H9 (cell line): ENCODE measurements at regions not wholly inside any gene's neighbourhood (a gene's known extent, or its start where the extent isn't known, plus 50 kb on each side); places are given as distances from the start of the nearest gene placed in this dataset.

ENCODE experiments used
- DNase-seq: peaks from one replicate; pipeline ENCODE4 v3.0.0-alpha.2; 2017
- H2AFZ ChIP-seq: one replicate; pipeline ENCODE4 v1.6.1; 2013; ENCODE audit warnings: mild to moderate bottlenecking, low read length, control low read depth, moderate library complexity
- H2AK5ac ChIP-seq: 2 replicates; pipeline ENCODE4 v1.6.1; 2013; ENCODE audit warnings: low read length, control low read depth, mixed read lengths; ENCODE audit not compliant: insufficient read length
- H2BK120ac ChIP-seq: one replicate; pipeline ENCODE4 v1.6.1; 2013; ENCODE audit warnings: low read depth, mild to moderate bottlenecking, low read length, control low read depth, inconsistent platforms; ENCODE audit not compliant: poor library complexity, severe bottlenecking
- H2BK12ac ChIP-seq: 2 replicates; pipeline ENCODE4 v1.6.1; 2013; ENCODE audit warnings: low read length, control low read depth, mixed read lengths, low read depth; ENCODE audit not compliant: insufficient read length
- H2BK15ac ChIP-seq: 2 replicates; pipeline ENCODE4 v1.6.1; 2013; ENCODE audit warnings: low read depth, low read length, control low read depth
- H2BK20ac ChIP-seq: one replicate; pipeline ENCODE4 v1.6.1; 2013; ENCODE audit warnings: low read depth, mild to moderate bottlenecking, low read length, control low read depth, inconsistent platforms; ENCODE audit not compliant: poor library complexity, severe bottlenecking
- H2BK5ac ChIP-seq: 2 replicates; pipeline ENCODE4 v1.6.1; 2013; ENCODE audit warnings: low read length, control low read depth, mixed read lengths; ENCODE audit not compliant: insufficient read length
- H3K14ac ChIP-seq: 2 replicates; pipeline ENCODE4 v1.6.1; 2013; ENCODE audit warnings: low read length, control low read depth; ENCODE audit not compliant: insufficient read depth
- H3K18ac ChIP-seq: 2 replicates; pipeline ENCODE4 v1.6.1; 2013; ENCODE audit warnings: low read depth, mild to moderate bottlenecking, mixed read lengths, low read length, control low read depth; ENCODE audit not compliant: insufficient read length
- H3K23ac ChIP-seq: 2 replicates; pipeline ENCODE4 v1.6.1; 2013; ENCODE audit warnings: low read length, control low read depth, mixed read lengths, low read depth; ENCODE audit not compliant: insufficient read length
- H3K23me2 ChIP-seq: 2 replicates; pipeline ENCODE4 v1.6.1; 2013; ENCODE audit warnings: low read depth, mild to moderate bottlenecking, mixed read lengths, low read length, control low read depth; ENCODE audit not compliant: insufficient read length, poor library complexity, severe bottlenecking
- H3K27ac ChIP-seq: 2 replicates; pipeline ENCODE4 v1.5.1; 2013; ENCODE audit warnings: low read length, control low read depth, mixed read lengths, low read depth; ENCODE audit not compliant: insufficient read length
- H3K27me3 ChIP-seq: 2 replicates; pipeline ENCODE4 v1.6.1; 2013; ENCODE audit warnings: low read length, control low read depth, inconsistent platforms; ENCODE audit not compliant: insufficient read depth
- H3K4ac ChIP-seq: 2 replicates; pipeline ENCODE4 v1.6.1; 2013; ENCODE audit warnings: low read depth, mild to moderate bottlenecking, control low read depth, inconsistent platforms, low read length, moderate library complexity
- H3K4me1 ChIP-seq: 2 replicates; pipeline ENCODE4 v1.6.1; 2013; ENCODE audit warnings: low read length, control low read depth, inconsistent platforms; ENCODE audit not compliant: insufficient read depth
- H3K4me2 ChIP-seq: 2 replicates; pipeline ENCODE4 v1.6.1; 2013; ENCODE audit warnings: low read length, control low read depth, mixed read lengths; ENCODE audit not compliant: insufficient read length, insufficient read depth
- H3K56ac ChIP-seq: 2 replicates; pipeline ENCODE4 v1.6.1; 2013; ENCODE audit warnings: low read depth, mild to moderate bottlenecking, mixed read lengths, low read length, control low read depth; ENCODE audit not compliant: insufficient read length
- H3K79me1 ChIP-seq: 2 replicates; pipeline ENCODE4 v1.6.1; 2013; ENCODE audit warnings: low read depth, mild to moderate bottlenecking, moderate library complexity, low read length, control low read depth, inconsistent platforms; ENCODE audit not compliant: insufficient read depth, poor library complexity, severe bottlenecking
- H3K79me2 ChIP-seq: 2 replicates; pipeline ENCODE4 v1.6.1; 2013; ENCODE audit warnings: low read length, control low read depth, inconsistent platforms; ENCODE audit not compliant: insufficient read depth
- H3K9ac ChIP-seq: 2 replicates; pipeline ENCODE4 v1.6.1; 2013; ENCODE audit warnings: low read length, control low read depth, mixed read lengths; ENCODE audit not compliant: insufficient read length; ENCODE audit errors: extremely low read depth
- H3K9me3 ChIP-seq: one replicate; pipeline ENCODE4 v1.6.1; 2013; ENCODE audit warnings: low read depth, low read length, inconsistent platforms; ENCODE audit not compliant: control insufficient read depth
- H3T11ph ChIP-seq: one replicate; pipeline ENCODE4 v1.6.1; 2013; ENCODE audit warnings: mild to moderate bottlenecking, low read length, control low read depth, inconsistent platforms
- H4K20me1 ChIP-seq: one replicate; pipeline ENCODE4 v1.6.1; 2013; ENCODE audit not compliant: control insufficient read depth, insufficient read length, insufficient read depth
- H4K5ac ChIP-seq: 2 replicates; pipeline ENCODE4 v1.6.1; 2013; ENCODE audit warnings: low read depth, mild to moderate bottlenecking, mixed read lengths, low read length, control low read depth; ENCODE audit not compliant: insufficient read length
- H4K8ac ChIP-seq: replicated peaks from 2 replicates; pipeline ENCODE4 v1.6.1; 2013; ENCODE audit warnings: low read length, control low read depth, mixed read lengths, low read depth; ENCODE audit not compliant: insufficient read length
- H4K91ac ChIP-seq: 2 replicates; pipeline ENCODE4 v1.6.1; 2013; ENCODE audit warnings: low read depth, mild to moderate bottlenecking, moderate library complexity, mixed read lengths, low read length, control low read depth; ENCODE audit not compliant: insufficient read length
- H3K27ac Mint-ChIP-seq, 3 experiments: 2 replicates in 2 of 3; 3 replicates in 1 of 3; pipeline ENCODE4 v1.8.0; 2020 to 2021; ENCODE audit warnings: mixed read lengths in 3 of 3, mild to moderate bottlenecking in 1 of 3, moderate library complexity in 1 of 3
- H3K27me3 Mint-ChIP-seq: 2 replicates; pipeline ENCODE4 v1.8.0; 2021; ENCODE audit warnings: low read depth, mild to moderate bottlenecking, moderate library complexity, mixed read lengths
- H3K36me3 Mint-ChIP-seq, 3 experiments: 2 replicates in 2 of 3; 3 replicates in 1 of 3; pipeline ENCODE4 v1.8.0; 2020 to 2021; ENCODE audit warnings: low read depth in 3 of 3, mixed read lengths in 3 of 3; ENCODE audit not compliant: insufficient read depth in 1 of 3
- H3K4me1 Mint-ChIP-seq, 2 experiments: 2 replicates each; pipeline ENCODE4 v1.8.0; 2020; ENCODE audit warnings: mixed read lengths in 2 of 2
- H3K4me3 Mint-ChIP-seq, 2 experiments: 2 replicates in 1 of 2; 3 replicates in 1 of 2; pipeline ENCODE4 v1.8.0; 2020 to 2021; ENCODE audit warnings: mild to moderate bottlenecking in 2 of 2, mixed read lengths in 2 of 2, moderate library complexity in 1 of 2
- H3K9me3 Mint-ChIP-seq, 2 experiments: 2 replicates in 1 of 2; 3 replicates in 1 of 2; pipeline ENCODE4 v1.8.0; 2020; ENCODE audit warnings: mild to moderate bottlenecking in 2 of 2, mixed read lengths in 2 of 2, moderate library complexity in 1 of 2
- CTCF ChIP-seq: fragments of 200-600 bp; sonication (generic); conservative IDR thresholded peaks from 3 replicates; pipeline ENCODE4 v1.8.0; 2021; ENCODE audit warnings: antibody characterized with exemption, mild to moderate bottlenecking
- WGBS: extraction: QIAGEN DNeasy Blood & Tissue Kit; methylation state at CpG from one replicate; pipeline ENCODE4 v1.1.7; 2013; ENCODE audit warnings: missing lambda C conversion rate, low lambda C conversion rate, mixed read lengths; ENCODE audit not compliant: insufficient read length; ENCODE audit errors: extremely low coverage; 5-methylcytosine and 5-hydroxymethylcytosine counted together

- H2AK5ac ChIP-seq: no peak overlapping the region
- H4K91ac ChIP-seq: no peak overlapping the region
- no peak overlapping the region for H2BK120ac ChIP-seq
- H2BK15ac ChIP-seq: no peak overlapping the region
- WGBS: no CpG with 5 or more reads among the region's 2 CpGs
- H3K56ac ChIP-seq: no peak overlapping the region
- H2AFZ ChIP-seq: no peak overlapping the region
- H3K14ac ChIP-seq: no peak overlapping the region
- no peak overlapping the region for H3T11ph ChIP-seq
- H3K27me3 ChIP-seq: no peaks in the 10 kb centered on the region
- no peak overlapping the region for H3K9ac ChIP-seq
- Mint-ChIP-seq H3K9me3 (peaks cover 4 to 11% of the 10 kb centered on the region in 2 experiments; a peak in 4 of 5 replicates), H3K4me1 (peaks cover 2 to 4% of the 10 kb centered on the region in 2 experiments; a peak in 3 of 4 replicates), H3K27ac (no peak overlapping the region), H3K4me3 (no peak overlapping the region), H3K27me3 (no peaks in the 10 kb centered on the region; the same call in 1 of the 2 replicates), H3K36me3 (no peaks in the 10 kb centered on the region; a peak in 1 of 7 replicates)
- H3K27ac ChIP-seq: no peak overlapping the region
- H4K20me1 ChIP-seq: no peaks in the 10 kb centered on the region
- H3K18ac ChIP-seq: no peak overlapping the region
- H3K23me2 ChIP-seq: no peaks in the 10 kb centered on the region
- no peak overlapping the region for H4K5ac ChIP-seq
- no peak overlapping the region for H3K4ac ChIP-seq
- TF ChIP-seq CTCF: no peak
- H3K79me1 ChIP-seq: no peaks in the 10 kb centered on the region
- DNase-seq: no peak
- H3K79me2 ChIP-seq: no peaks in the 10 kb centered on the region
- no peak overlapping the region for H2BK5ac ChIP-seq
- no peaks in the 10 kb centered on the region for H3K9me3 ChIP-seq
- no peak overlapping the region for H4K8ac ChIP-seq
- H3K4me2 ChIP-seq: no peak overlapping the region
- no peak overlapping the region for H2BK20ac ChIP-seq
- H3K4me1 ChIP-seq: no peaks in the 10 kb centered on the region
- no peak overlapping the region for H3K23ac ChIP-seq
- no peak overlapping the region for H2BK12ac ChIP-seq
These were observed 74.0 kb upstream of the NMNAT3 start for GRCh38 chr3:139751789-139752188.
